SJCRH30 (cell line): ENCODE measurements at regions not wholly inside any gene's neighbourhood (a gene's known extent, or its start where the extent isn't known, plus 50 kb on each side); places are given as distances from the start of the nearest gene placed in this dataset.

ENCODE experiments used
- DNase-seq, 2 experiments: peaks; one replicate each; pipeline ENCODE4 v3.0.0-alpha.2; 2015 to 2020
- H3K27ac ChIP-seq: fragments of 250-450 bp; sonication (Bioruptor Pico); 2 replicates; pipeline ENCODE4 v1.5.1; 2020; ENCODE audit warnings: mild to moderate bottlenecking, moderate library complexity
- H3K27me3 ChIP-seq: fragments of 250-450 bp; sonication (Bioruptor Pico); 2 replicates; pipeline ENCODE4 v1.5.1; 2020; ENCODE audit warnings: mild to moderate bottlenecking, moderate library complexity
- H3K36me3 ChIP-seq: fragments of 250-450 bp; sonication (Bioruptor Pico); 2 replicates; pipeline ENCODE4 v1.5.1; 2020; ENCODE audit warnings: mild to moderate bottlenecking, moderate library complexity
- H3K4me1 ChIP-seq: fragments of 250-450 bp; sonication (Bioruptor Pico); 2 replicates; pipeline ENCODE4 v1.5.1; 2020; ENCODE audit warnings: mild to moderate bottlenecking, moderate library complexity
- H3K4me3 ChIP-seq: fragments of 250-450 bp; sonication (Bioruptor Pico); 2 replicates; pipeline ENCODE4 v1.5.1; 2020; ENCODE audit warnings: mild to moderate bottlenecking, moderate library complexity
- H3K9me3 ChIP-seq: fragments of 250-450 bp; sonication (Bioruptor Pico); replicated peaks from 2 replicates; pipeline ENCODE4 v1.5.1; 2020; ENCODE audit warnings: mild to moderate bottlenecking, moderate library complexity

GRCh38 chr11:114821621-114822412 lies 143.5 kb downstream of the NXPE2 start:
- no peak for DNase-seq
- no peaks in the 10 kb centered on the region for H3K9me3 ChIP-seq
- H3K4me3 ChIP-seq, result no peak overlapping the region
- no peaks in the 10 kb centered on the region for H3K36me3 ChIP-seq
- H3K27me3 ChIP-seq, result no peaks in the 10 kb centered on the region
- H3K27ac ChIP-seq, result no peak overlapping the region
- no peaks in the 10 kb centered on the region for H3K4me1 ChIP-seq

DNA sequence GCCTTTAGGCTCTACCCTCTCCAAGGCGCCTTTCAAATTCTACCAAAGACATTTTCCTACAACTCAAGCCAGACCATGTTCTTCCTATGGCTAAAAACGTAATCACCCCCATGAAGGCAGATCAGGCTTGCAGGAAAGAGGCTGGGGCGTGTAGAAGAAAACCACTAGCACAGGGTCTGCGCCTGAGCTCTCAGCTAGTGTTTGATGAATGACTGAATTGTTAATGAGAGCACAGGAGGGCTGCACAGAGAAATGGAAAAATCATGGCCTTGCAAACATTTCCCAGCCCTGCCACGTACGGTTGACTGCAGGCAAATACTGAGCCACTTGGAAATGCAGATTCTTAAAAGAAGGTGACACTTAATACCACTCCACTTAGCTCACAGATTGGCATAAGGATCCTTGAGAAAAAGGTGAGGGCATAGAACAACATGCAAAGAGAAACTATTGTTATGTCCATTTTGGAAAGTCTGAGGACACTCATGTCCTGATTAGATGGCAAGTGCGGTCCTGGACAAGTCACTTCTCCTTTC lies 148.6 kb downstream of the NXPE2 start:
- no peak overlapping the region for H3K27ac ChIP-seq
- no peaks in the 10 kb centered on the region for H3K36me3 ChIP-seq
- no peak for DNase-seq
- H3K4me3 ChIP-seq, result no peak overlapping the region
- no peaks in the 10 kb centered on the region for H3K9me3 ChIP-seq
- H3K27me3 ChIP-seq, result no peaks in the 10 kb centered on the region
- H3K4me1 ChIP-seq, result no peaks in the 10 kb centered on the region

DNA sequence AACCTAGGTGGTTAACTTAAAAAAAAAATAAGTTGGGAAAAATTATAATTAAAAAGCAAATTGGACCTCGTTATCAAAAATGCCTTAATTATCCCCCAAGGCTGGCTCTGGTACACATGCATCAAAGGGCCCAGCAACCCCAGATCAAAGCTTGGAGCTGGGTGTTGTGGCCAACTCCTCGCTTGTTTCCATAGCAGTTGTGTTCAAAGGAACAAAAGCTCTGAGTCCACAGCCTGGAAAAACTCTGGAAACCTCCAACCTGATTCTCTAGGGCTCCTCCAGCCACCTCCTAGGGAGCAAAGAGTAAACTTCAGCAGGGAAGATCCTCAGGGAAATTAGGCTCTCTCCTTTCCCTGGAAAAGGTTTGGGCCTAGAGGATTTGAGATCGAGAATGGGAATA lies 149.4 kb downstream of the NXPE2 start:
- no peak for DNase-seq
- no peaks in the 10 kb centered on the region for H3K27me3 ChIP-seq
- H3K4me1 ChIP-seq, result no peaks in the 10 kb centered on the region
- H3K4me3 ChIP-seq, result no peak overlapping the region
- no peaks in the 10 kb centered on the region for H3K9me3 ChIP-seq
- H3K27ac ChIP-seq, result no peak overlapping the region
- no peaks in the 10 kb centered on the region for H3K36me3 ChIP-seq

DNA sequence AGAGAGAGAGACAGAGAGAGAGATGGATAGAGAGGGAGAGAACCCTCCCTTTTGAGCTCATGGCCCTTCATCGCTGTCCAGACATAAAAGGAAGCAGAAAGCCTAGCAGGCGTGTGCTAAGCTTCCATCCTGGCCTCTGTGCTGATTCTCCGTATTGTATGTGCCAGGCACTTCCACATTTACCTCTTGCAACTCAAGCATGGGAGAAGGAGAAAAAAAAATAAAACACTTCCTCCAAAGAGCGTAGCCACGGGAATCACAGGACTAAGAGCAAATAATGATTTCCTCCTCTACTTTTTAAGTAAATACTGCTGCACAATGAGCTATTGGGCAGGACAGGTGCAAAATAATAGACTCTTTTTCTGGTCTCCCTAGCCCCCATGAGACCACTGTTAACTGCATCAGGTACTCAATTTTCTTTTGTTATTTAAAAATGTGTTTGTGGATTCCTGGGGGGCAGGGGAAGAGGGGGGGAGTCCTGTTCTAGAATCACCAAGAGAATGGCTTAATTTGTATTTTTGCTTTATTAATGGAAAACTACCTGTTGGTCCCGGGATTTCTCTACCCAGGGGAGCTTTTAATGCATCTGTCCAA lies 154.3 kb downstream of the NXPE2 start:
- Histone ChIP-seq H3K4me1 (no peaks in the 10 kb centered on the region), H3K9me3 (no peaks in the 10 kb centered on the region), H3K36me3 (no peaks in the 10 kb centered on the region), H3K27ac (no peak overlapping the region), H3K4me3 (no peak overlapping the region), H3K27me3 (no peaks in the 10 kb centered on the region)
- DNase-seq, result no peak

DNA sequence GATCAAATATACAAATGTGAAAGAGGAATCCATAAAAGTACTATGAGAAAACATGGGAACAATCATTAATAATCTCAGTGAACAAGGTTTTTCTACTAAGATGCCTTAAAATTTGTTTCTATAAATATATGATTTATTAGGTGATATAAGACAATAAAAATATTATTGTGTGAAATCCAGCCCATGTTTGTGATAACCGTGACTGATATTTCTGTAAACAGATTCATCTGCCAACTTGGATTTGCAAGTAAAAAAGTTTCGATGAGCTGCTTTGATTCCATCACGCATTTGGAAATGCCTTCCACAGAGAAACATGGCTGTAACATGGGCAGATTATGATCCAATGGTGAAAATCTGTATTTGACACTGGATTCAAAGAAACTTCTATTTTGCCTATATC lies 157.8 kb downstream of the NXPE2 start:
- H3K36me3 ChIP-seq, result no peaks in the 10 kb centered on the region
- H3K9me3 ChIP-seq, result no peaks in the 10 kb centered on the region
- DNase-seq, result no peak
- H3K4me1 ChIP-seq, result no peaks in the 10 kb centered on the region
- no peaks in the 10 kb centered on the region for H3K27me3 ChIP-seq
- H3K4me3 ChIP-seq, result no peak overlapping the region
- H3K27ac ChIP-seq, result no peak overlapping the region

DNA sequence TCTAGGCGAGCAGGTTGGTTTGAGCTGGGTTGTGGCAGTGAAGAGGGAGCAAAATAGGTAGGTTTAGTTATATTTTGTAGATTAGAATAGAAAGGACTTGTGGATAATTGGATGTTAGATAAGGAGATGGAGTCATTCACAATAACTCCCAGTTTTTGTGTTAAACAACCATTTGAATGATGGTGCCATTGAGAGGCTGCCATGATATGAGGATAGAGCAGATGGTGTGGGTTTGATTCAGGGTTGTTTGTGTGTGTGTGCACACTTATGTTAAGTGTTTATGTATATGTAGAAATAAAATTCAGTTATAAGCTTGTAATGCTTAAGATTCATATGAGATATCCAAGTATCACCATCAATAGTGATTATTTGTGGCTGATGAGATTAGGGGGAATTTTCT lies 166.6 kb downstream of the NXPE2 start:
- Histone ChIP-seq H3K36me3 (no peaks in the 10 kb centered on the region), H3K9me3 (no peaks in the 10 kb centered on the region), H3K27me3 (no peaks in the 10 kb centered on the region), H3K27ac (no peak overlapping the region), H3K4me1 (no peaks in the 10 kb centered on the region), H3K4me3 (no peak overlapping the region)
- DNase-seq, result no peak

- Histone ChIP-seq H3K4me1 (no peaks in the 10 kb centered on the region), H3K9me3 (no peaks in the 10 kb centered on the region), H3K36me3 (no peaks in the 10 kb centered on the region), H3K4me3 (no peak overlapping the region), H3K27me3 (no peaks in the 10 kb centered on the region), H3K27ac (no peak overlapping the region)
- no peak for DNase-seq
Observed at GRCh38 chr11:114845766-114846415, 167.6 kb downstream of the NXPE2 start.

GRCh38 chr11:114846416-114846791 lies 168.1 kb downstream of the NXPE2 start:
- Histone ChIP-seq H3K27ac (no peak overlapping the region), H3K4me3 (no peak overlapping the region), H3K9me3 (no peaks in the 10 kb centered on the region), H3K27me3 (no peaks in the 10 kb centered on the region), H3K4me1 (no peaks in the 10 kb centered on the region), H3K36me3 (no peaks in the 10 kb centered on the region)
- peak; percentile 27 to 43 for DNase-seq

- Histone ChIP-seq H3K4me1 (no peaks in the 10 kb centered on the region), H3K36me3 (no peaks in the 10 kb centered on the region), H3K27me3 (no peaks in the 10 kb centered on the region), H3K4me3 (no peak overlapping the region), H3K27ac (no peak overlapping the region), H3K9me3 (no peaks in the 10 kb centered on the region)
- DNase-seq, result no peak
Observed at GRCh38 chr11:114847306-114847975, 169.1 kb downstream of the NXPE2 start.

DNA sequence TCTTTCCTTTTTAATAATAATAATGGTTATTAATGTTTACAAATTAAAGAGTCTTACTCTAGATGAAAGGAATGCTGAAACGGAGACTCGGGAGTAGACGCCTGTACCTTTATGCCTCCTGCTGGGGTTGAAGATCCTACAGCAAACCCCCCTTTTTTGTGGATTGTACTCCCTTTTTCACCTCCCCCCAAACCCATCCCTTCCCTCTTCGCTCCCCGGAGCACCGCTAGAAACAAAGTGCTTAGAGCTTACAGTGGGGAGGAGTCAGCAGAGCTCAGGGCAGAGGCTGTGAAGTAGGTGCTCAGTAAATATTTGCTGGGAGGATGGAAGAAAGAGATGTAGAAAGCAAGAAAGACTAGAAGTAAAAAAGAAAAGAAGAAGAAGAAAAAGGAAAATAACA lies 169.7 kb downstream of the NXPE2 start:
- no peaks in the 10 kb centered on the region for H3K27me3 ChIP-seq

GRCh38 chr11:114857281-114857680 lies 179.0 kb downstream of the NXPE2 start:
- Histone ChIP-seq H3K9me3 (no peaks in the 10 kb centered on the region), H3K4me3 (no peak overlapping the region), H3K27ac (no peak overlapping the region), H3K27me3 (no peaks in the 10 kb centered on the region), H3K36me3 (no peaks in the 10 kb centered on the region), H3K4me1 (no peaks in the 10 kb centered on the region)
- no peak for DNase-seq

More for the DNA sequence above, 169.7 kb downstream of the NXPE2 start:
- no peaks in the 10 kb centered on the region for H3K36me3 ChIP-seq
- DNase-seq, result no peak
- H3K4me1 ChIP-seq, result no peaks in the 10 kb centered on the region
- no peak overlapping the region for H3K4me3 ChIP-seq
- H3K9me3 ChIP-seq, result no peaks in the 10 kb centered on the region
- H3K27ac ChIP-seq, result no peak overlapping the region

- no peaks in the 10 kb centered on the region for H3K4me1 ChIP-seq
- no peak overlapping the region for H3K27ac ChIP-seq
- no peaks in the 10 kb centered on the region for H3K9me3 ChIP-seq
- no peak overlapping the region for H3K4me3 ChIP-seq
- no peak for DNase-seq
- no peaks in the 10 kb centered on the region for H3K27me3 ChIP-seq
- H3K36me3 ChIP-seq, result no peaks in the 10 kb centered on the region
Observed at GRCh38 chr11:114864896-114865295, 186.6 kb downstream of the NXPE2 start.

- H3K27me3 ChIP-seq, result no peaks in the 10 kb centered on the region
Observed at GRCh38 chr11:114876234-114876633, 197.9 kb downstream of the NXPE2 start.

DNA sequence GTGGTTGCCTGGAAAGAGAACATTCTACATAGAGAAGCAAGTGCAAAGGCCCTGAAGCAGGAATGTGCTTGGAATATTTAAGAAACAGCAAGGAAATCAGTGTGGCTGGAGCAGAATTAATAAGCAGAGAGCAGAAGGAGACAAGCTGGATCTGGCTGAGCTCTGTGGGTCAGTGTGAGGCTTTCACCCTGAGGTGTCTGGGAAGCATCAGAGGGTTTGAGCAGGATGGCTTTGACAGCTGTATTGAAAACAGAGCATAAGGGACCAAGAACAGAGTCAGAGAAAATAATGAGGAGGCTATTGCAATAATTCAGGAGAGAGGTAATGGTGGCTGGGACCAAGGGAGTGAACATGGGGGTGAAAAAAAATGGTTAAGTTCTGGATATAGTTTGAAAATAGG lies 199.6 kb downstream of the NXPE2 start:
- DNase-seq, result no peak
- no peak overlapping the region for H3K27ac ChIP-seq
- no peaks in the 10 kb centered on the region for H3K36me3 ChIP-seq
- H3K4me3 ChIP-seq, result no peak overlapping the region
- no peaks in the 10 kb centered on the region for H3K27me3 ChIP-seq
- no peaks in the 10 kb centered on the region for H3K9me3 ChIP-seq
- H3K4me1 ChIP-seq, result no peaks in the 10 kb centered on the region

More at GRCh38 chr11:114876234-114876633, 197.9 kb downstream of the NXPE2 start:
- no peak for DNase-seq
- H3K9me3 ChIP-seq, result no peaks in the 10 kb centered on the region
- H3K4me1 ChIP-seq, result no peaks in the 10 kb centered on the region
- no peaks in the 10 kb centered on the region for H3K36me3 ChIP-seq
- H3K27ac ChIP-seq, result no peak overlapping the region
- H3K4me3 ChIP-seq, result no peak overlapping the region

DNA sequence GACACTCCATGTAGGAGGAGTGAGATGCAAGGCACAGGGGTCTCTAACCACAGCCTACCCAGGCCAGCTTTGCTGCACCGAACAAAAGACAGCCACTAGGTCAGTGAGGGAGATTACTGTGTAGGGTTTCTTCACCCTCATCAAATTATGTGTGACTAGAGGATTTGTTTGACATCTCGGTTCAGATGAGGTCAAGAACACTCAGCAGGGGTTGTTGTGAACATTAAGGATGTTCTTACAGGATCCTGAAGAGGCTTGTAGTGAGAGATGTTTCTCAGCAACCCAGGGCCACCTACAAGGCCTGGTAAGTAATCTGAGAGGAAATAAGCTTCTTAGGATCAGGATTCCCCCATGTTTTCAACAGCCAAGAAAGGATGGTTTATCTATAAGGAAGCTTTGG lies 202.1 kb downstream of the NXPE2 start:
- no peaks in the 10 kb centered on the region for H3K9me3 ChIP-seq
- no peaks in the 10 kb centered on the region for H3K4me1 ChIP-seq
- DNase-seq, result no peak
- H3K4me3 ChIP-seq, result no peak overlapping the region
- no peak overlapping the region for H3K27ac ChIP-seq
- H3K27me3 ChIP-seq, result no peaks in the 10 kb centered on the region
- H3K36me3 ChIP-seq, result no peaks in the 10 kb centered on the region
